Transverse colon (tissue), 4 donors: ENCODE measurements at regions not wholly inside any gene's neighbourhood (a gene's known extent, or its start where the extent isn't known, plus 50 kb on each side); places are given as distances from the start of the nearest gene placed in this dataset.

Experiments
- DNase-seq: peaks from one replicate; pipeline ENCODE4 v3.0.0-alpha.2; 2019
- H3K27ac ChIP-seq, 4 donors: fragments of 200-600 bp; sonication (generic); 2 replicates each; pipeline ENCODE4 v1.5.1; 2016 to 2018; ENCODE audit warnings: inconsistent platforms in 4 of 4
- H3K27me3 ChIP-seq: fragments of 200-600 bp; sonication (generic); 2 replicates; pipeline ENCODE4 v1.5.1; 2017; ENCODE audit warnings: inconsistent platforms
- H3K36me3 ChIP-seq, 4 donors: fragments of 200-600 bp; sonication (generic); 2 replicates each; pipeline ENCODE4 v1.5.1; 2017 to 2019; ENCODE audit warnings: inconsistent platforms in 4 of 4
- H3K4me1 ChIP-seq, 4 donors: fragments of 200-600 bp; sonication (generic); 2 replicates each; pipeline ENCODE4 v1.5.1; 2017 to 2020; ENCODE audit warnings: inconsistent platforms in 4 of 4
- H3K4me3 ChIP-seq, 4 donors: fragments of 200-600 bp; sonication (generic); 1 replicate in 1 of 4; 2 replicates in 3 of 4; pipeline versions ENCODE4 v1.5.1 to v1.6.1; 2017 to 2019; ENCODE audit warnings: inconsistent platforms in 4 of 4
- H3K9me3 ChIP-seq, 2 donors: fragments of 200-600 bp; sonication (generic); 2 replicates each; pipeline ENCODE4 v1.5.1; 2017 to 2019; ENCODE audit warnings: inconsistent platforms in 2 of 2
- CTCF ChIP-seq, 5 experiments: fragments of 200-600 bp in 3 of 5; fragments of 450-650 bp in 2 of 5; sonication (generic) in 3 of 5; IDR thresholded peaks; 1 replicate in 2 of 5; 2 replicates in 3 of 5; pipeline ENCODE4 v1.5.1; 2016 to 2017; ENCODE audit warnings: antibody characterized with exemption in 5 of 5, inconsistent platforms in 3 of 5, mild to moderate bottlenecking in 2 of 5, moderate library complexity in 1 of 5
- EP300 ChIP-seq: sonication (generic); formaldehyde crosslinking; IDR thresholded peaks from one replicate; pipeline ENCODE4 v1.6.1; 2017; ENCODE audit warnings: antibody characterized with exemption, low read depth
- POLR2A ChIP-seq: fragments of 450-650 bp; IDR thresholded peaks from one replicate; pipeline ENCODE4 v1.6.1; 2016; ENCODE audit warnings: antibody characterized with exemption, mild to moderate bottlenecking, moderate library complexity
- POLR2AphosphoS5 ChIP-seq, 3 donors: sonication (generic); formaldehyde crosslinking; IDR thresholded peaks; one replicate each; pipeline ENCODE4 v1.6.1; 2016; ENCODE audit warnings: antibody characterized with exemption in 3 of 3
- WGBS, 2 donors: methylation state at CpG; one replicate each; pipeline ENCODE4 v1.1.5; 2018; ENCODE audit warnings: low coverage in 1 of 2; 5-methylcytosine and 5-hydroxymethylcytosine counted together
- in situ Hi-C, 4 donors: fragments of 200-750 bp; cut with MboI; loops; one replicate each; pipeline versions ENCODE4 v1.15.0 to v1.15.1; 2017; ENCODE audit warnings: low sequenced_read_pairs in 3 of 4, low pct_ligation_motif_present in 1 of 4, low pct_unique_long_range_greater_than_20kb in 1 of 4
- intact Hi-C: fragments of 100-400 bp; cut with DNase I; formaldehyde crosslinking; loops from one replicate; pipeline ENCODE4 v1.15.1; 2023; ENCODE audit warnings: low total_unique reads

- peaks cover 0 to 4% (median 2%) of the 10 kb centered on the region in 4 donors for H3K4me1 ChIP-seq
- TF ChIP-seq CTCF (IDR thresholded peaks at IDR 0.05): no peak
- TF ChIP-seq EP300: no peak
- no peak for TF ChIP-seq POLR2A
- no peak for TF ChIP-seq POLR2AphosphoS5 (IDR thresholded peaks at IDR 0.05)
- WGBS, 2 donors: 70% methylated on average over 5 to 8 of the region's 8 CpGs
- H3K36me3 ChIP-seq: no peaks in the 10 kb centered on the region
- H3K27me3 ChIP-seq: peaks cover 20% of the 10 kb centered on the region
- in situ Hi-C loops (no loop called here), intact Hi-C loops (no loop called here)
- H3K27ac ChIP-seq: no peak overlapping the region
- no peaks in the 10 kb centered on the region for H3K9me3 ChIP-seq
- no peak overlapping the region for H3K4me3 ChIP-seq
- DNase-seq: no peak
Measured at GRCh38 chr9:129263836-129264235, 85.8 kb upstream of the IER5L start.

GRCh38 chr9:129262261-129262660, 84.2 kb upstream of the IER5L start:
- intact Hi-C loops (no loop called here), in situ Hi-C loops (no loop called here)
- no peak for DNase-seq
- TF ChIP-seq CTCF (IDR thresholded peaks at IDR 0.05) (no peak), POLR2A (no peak), EP300 (no peak), POLR2AphosphoS5 (IDR thresholded peaks at IDR 0.05) (no peak)
- no peaks in the 10 kb centered on the region for H3K36me3 ChIP-seq
- H3K9me3 ChIP-seq: no peaks in the 10 kb centered on the region
- H3K4me1 ChIP-seq: peaks cover 0 to 10% (median 9%) of the 10 kb centered on the region in 4 donors
- WGBS, 2 donors: 90% methylated on average over 9 of the region's 9 CpGs; no CpG with 5 or more reads in 1 of the 2 donors
- no peak overlapping the region for H3K27ac ChIP-seq
- peaks cover 36% of the 10 kb centered on the region for H3K27me3 ChIP-seq
- no peak overlapping the region for H3K4me3 ChIP-seq

GRCh38 chr9:129259375-129259774, 81.3 kb upstream of the IER5L start:
- Histone ChIP-seq H3K9me3 (no peaks in the 10 kb centered on the region), H3K36me3 (no peaks in the 10 kb centered on the region), H3K4me3 (no peak overlapping the region), H3K27ac (no peak overlapping the region), H3K4me1 (peaks cover 0 to 10% (median 9%) of the 10 kb centered on the region in 4 donors), H3K27me3 (peaks cover 40% of the 10 kb centered on the region)
- TF ChIP-seq CTCF (IDR thresholded peaks at IDR 0.05) (no peak), EP300 (no peak), POLR2AphosphoS5 (IDR thresholded peaks at IDR 0.05) (no peak), POLR2A (no peak)
- WGBS, 2 donors: 76 to 85% methylated on average over 4 to 7 of the region's 7 CpGs
- intact Hi-C loops (no loop called here), in situ Hi-C loops (no loop called here)
- no peak for DNase-seq

- 0 to 24% methylated on average over 1 to 18 of the region's 18 CpGs for WGBS, 2 donors
- in situ Hi-C loops (no loop called here), intact Hi-C loops (no loop called here)
- Histone ChIP-seq H3K4me1 (peaks cover 0 to 13% (median 10%) of the 10 kb centered on the region in 4 donors), H3K36me3 (no peaks in the 10 kb centered on the region), H3K27ac (no peak overlapping the region), H3K27me3 (peaks cover 44% of the 10 kb centered on the region), H3K9me3 (no peaks in the 10 kb centered on the region), H3K4me3 (peak overlapping the region in 2 of 4 donors; percentile 3 to 33)
- TF ChIP-seq EP300 (no peak), POLR2AphosphoS5 (IDR thresholded peaks at IDR 0.05) (no peak), CTCF (IDR thresholded peaks at IDR 0.05) (no peak), POLR2A (no peak)
- DNase-seq: no peak
Measured at GRCh38 chr9:129258823-129259301, 80.8 kb upstream of the IER5L start.
